PC-9 (cell line): ENCODE measurements at regions not wholly inside any gene's neighbourhood (a gene's known extent, or its start where the extent isn't known, plus 50 kb on each side); places are given as distances from the start of the nearest gene placed in this dataset.
"Not testable (repeated sequence)": the region's sequence is repeated elsewhere in the genome, so short reads cannot be mapped to it uniquely, and the experiment has no call there.

ENCODE experiments used
- BruUV-seq: library from RNA; stranded (reverse); fragments of 400-500 nt; replicated peaks from 2 replicates; lab custom pipeline; 2021; lab: Mats Ljungman, UMichigan
- CTCF ChIA-PET: fragments of 300-600 bp; sonication (Branson Sonifier 250); formaldehyde crosslinking; loops from one replicate; lab custom pipeline; 2022; ENCODE audit warnings: antibody characterized with exemption; lab: Charles Lee
- POLR2A ChIA-PET: fragments of 300-600 bp; sonication (Branson Sonifier 250); formaldehyde crosslinking; loops from one replicate; lab custom pipeline; 2022; ENCODE audit warnings: antibody characterized with exemption; ENCODE audit not compliant: unreplicated experiment; lab: Charles Lee
- DNase-seq, 2 experiments: peaks; one replicate each; pipeline versions ENCODE4 v3.0.0 to v3.0.0-alpha.2; 2015 to 2022; ENCODE audit warnings: mixed read lengths in 1 of 2
- H2AFZ ChIP-seq: fragments of 200-600 bp; sonication (generic); 2 replicates; pipeline ENCODE4 v1.8.1; 2017; ENCODE audit warnings: antibody characterized with exemption
- H3F3A ChIP-seq: fragments of 200-600 bp; sonication (generic); 2 replicates; pipeline ENCODE4 v1.8.1; 2017; ENCODE audit warnings: antibody characterized with exemption, mild to moderate bottlenecking, low read depth; ENCODE audit not compliant: insufficient read depth
- H3K27ac ChIP-seq: fragments of 200-600 bp; sonication (generic); 2 replicates; pipeline ENCODE4 v1.6.1; 2016; ENCODE audit warnings: mixed run types
- H3K27me3 ChIP-seq: fragments of 200-600 bp; sonication (generic); 2 replicates; pipeline ENCODE4 v1.6.1; 2016; ENCODE audit warnings: low read depth, mixed run types; ENCODE audit not compliant: insufficient read depth
- H3K36me3 ChIP-seq: fragments of 200-600 bp; sonication (generic); 2 replicates; pipeline ENCODE4 v1.6.1; 2016; ENCODE audit warnings: low read depth, mixed run types
- H3K4me1 ChIP-seq: fragments of 200-600 bp; sonication (generic); replicated peaks from 2 replicates; pipeline ENCODE4 v1.6.1; 2016; ENCODE audit warnings: mixed run types; ENCODE audit not compliant: insufficient read depth
- H3K4me2 ChIP-seq: fragments of 200-600 bp; sonication (generic); 2 replicates; pipeline ENCODE4 v1.6.1; 2017; ENCODE audit warnings: mixed run types
- H3K4me3 ChIP-seq: fragments of 200-600 bp; sonication (generic); 2 replicates; pipeline ENCODE4 v1.6.1; 2016; ENCODE audit warnings: mixed run types
- H3K79me2 ChIP-seq: fragments of 200-600 bp; sonication (generic); 2 replicates; pipeline ENCODE4 v1.6.1; 2017; ENCODE audit warnings: low read depth, mixed run types
- H3K9me2 ChIP-seq: fragments of 200-600 bp; sonication (generic); 2 replicates; pipeline ENCODE4 v1.8.1; 2017; ENCODE audit warnings: mild to moderate bottlenecking; ENCODE audit not compliant: insufficient read depth
- H3K9me3 ChIP-seq: fragments of 200-600 bp; sonication (generic); 2 replicates; pipeline ENCODE4 v1.8.1; 2016; ENCODE audit warnings: low read depth; ENCODE audit not compliant: insufficient read depth
- H4K20me1 ChIP-seq: fragments of 200-600 bp; sonication (generic); 2 replicates; pipeline ENCODE4 v1.8.1; 2017; ENCODE audit not compliant: insufficient read depth
- EZH2 ChIP-seq: fragments of 200-600 bp; sonication (generic); IDR thresholded peaks from 2 replicates; pipeline ENCODE4 v1.8.0; 2017; ENCODE audit warnings: antibody characterized with exemption, low read depth
- intact Hi-C: fragments of 100-400 bp; cut with micrococcal nuclease; formaldehyde crosslinking; loops from one replicate; pipeline ENCODE4 v1.10.0; 2022; ENCODE audit not compliant: unreplicated experiment
- TF ChIP-seq, protein P1 (sequence below): fragments of 200-600 bp; sonication (generic); conservative IDR thresholded peaks from 2 replicates; pipeline ENCODE4 v1.6.1; 2017; ENCODE audit warnings: mixed run types, antibody characterized with exemption, mild to moderate bottlenecking, moderate library complexity

DNA sequence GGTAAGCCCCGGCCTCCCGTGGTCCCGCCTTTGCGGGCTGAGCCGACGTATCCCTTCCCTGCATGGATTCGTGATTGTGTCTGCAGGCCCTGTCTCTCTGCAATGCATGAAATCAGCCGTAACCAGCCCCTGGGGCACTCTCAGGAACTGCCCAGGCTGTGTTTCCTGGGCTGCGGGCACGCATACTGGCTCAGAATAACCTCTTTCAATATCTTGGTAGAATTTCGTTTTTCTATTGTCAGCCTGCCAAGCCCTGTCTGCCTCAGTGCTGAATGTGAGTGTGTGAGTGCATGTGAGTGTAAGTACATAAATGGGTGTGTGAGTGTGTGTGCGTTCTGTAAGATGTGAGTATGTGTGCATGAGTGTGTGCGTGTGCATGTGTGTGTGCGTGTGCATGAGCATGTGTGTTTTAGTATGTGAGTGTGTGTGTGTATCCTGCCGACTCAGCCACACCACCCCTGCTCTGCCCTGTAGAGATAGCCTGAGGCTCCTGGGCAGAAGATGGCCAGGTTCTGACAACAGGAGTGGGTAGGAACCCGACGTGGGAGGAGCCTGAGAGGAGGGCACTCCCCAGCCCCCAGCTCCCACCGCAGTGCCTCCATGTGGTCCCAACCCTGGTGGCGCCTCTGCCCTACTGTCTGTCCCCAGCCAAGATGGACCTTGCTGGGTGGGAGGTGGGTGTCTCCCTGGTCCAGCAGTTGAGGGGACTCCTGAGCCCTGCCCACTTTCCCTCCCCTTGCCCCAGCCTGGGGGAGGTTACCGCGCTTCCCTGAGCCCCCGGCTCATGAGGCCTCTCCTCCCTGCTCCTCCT lies 268.8 kb downstream of the ADGRD1 start:
- Histone ChIP-seq H4K20me1 (no peaks in the 10 kb centered on the region), H2AFZ (no peak overlapping the region), H3F3A (no peaks in the 10 kb centered on the region), H3K79me2 (no peaks in the 10 kb centered on the region), H3K27ac (no peak overlapping the region), H3K27me3 (peaks cover 42% of the 10 kb centered on the region), H3K4me1 (no peaks in the 10 kb centered on the region), H3K4me3 (no peak overlapping the region), H3K36me3 (no peaks in the 10 kb centered on the region), H3K4me2 (no peak overlapping the region), H3K9me2 (no peaks in the 10 kb centered on the region), H3K9me3 (no peaks in the 10 kb centered on the region)
- intact Hi-C loops = loop anchor here (5.0 kb wide), 1 partner anchor 220 kb away; no protein-coding TSS in a partner anchor
- DNase-seq = no peak
- BruUV-seq = no TSS peak
- TF ChIP-seq, protein P1, sequence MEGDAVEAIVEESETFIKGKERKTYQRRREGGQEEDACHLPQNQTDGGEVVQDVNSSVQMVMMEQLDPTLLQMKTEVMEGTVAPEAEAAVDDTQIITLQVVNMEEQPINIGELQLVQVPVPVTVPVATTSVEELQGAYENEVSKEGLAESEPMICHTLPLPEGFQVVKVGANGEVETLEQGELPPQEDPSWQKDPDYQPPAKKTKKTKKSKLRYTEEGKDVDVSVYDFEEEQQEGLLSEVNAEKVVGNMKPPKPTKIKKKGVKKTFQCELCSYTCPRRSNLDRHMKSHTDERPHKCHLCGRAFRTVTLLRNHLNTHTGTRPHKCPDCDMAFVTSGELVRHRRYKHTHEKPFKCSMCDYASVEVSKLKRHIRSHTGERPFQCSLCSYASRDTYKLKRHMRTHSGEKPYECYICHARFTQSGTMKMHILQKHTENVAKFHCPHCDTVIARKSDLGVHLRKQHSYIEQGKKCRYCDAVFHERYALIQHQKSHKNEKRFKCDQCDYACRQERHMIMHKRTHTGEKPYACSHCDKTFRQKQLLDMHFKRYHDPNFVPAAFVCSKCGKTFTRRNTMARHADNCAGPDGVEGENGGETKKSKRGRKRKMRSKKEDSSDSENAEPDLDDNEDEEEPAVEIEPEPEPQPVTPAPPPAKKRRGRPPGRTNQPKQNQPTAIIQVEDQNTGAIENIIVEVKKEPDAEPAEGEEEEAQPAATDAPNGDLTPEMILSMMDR = no peak
- TF ChIP-seq EZH2 = no peak
- ChIA-PET CTCF (no interaction called here), POLR2A (no interaction called here)

DNA sequence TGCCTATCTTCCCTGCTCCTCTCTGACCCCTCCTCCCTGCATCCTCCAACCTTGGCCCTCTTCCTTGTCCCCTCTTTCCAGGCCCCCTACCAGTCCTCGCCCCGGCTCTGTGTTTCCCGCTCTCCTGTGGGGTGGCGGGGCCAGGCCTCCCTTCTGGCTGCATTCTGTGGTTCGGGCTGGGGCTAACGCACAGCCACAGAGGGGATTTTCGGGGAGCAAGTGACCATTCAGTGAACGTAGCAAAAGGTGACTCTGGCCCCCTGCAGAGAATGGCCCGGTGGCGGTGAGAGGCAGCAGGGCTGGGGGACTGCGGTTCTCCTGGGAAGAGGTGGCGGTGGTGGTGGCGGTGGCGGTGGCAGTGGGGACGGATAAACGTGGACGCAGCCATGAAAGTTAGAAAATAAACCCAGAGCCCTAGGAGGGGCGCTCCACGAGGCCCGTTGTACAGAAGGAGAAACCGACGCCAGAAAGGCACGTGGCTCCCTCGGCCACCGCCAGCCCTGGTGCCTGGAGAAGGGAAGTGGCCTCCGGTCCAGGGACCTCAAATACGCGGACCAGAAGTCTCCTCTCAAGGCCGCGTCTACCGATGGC lies 269.6 kb downstream of the ADGRD1 start:
- no peaks in the 10 kb centered on the region for H4K20me1 ChIP-seq
- ChIA-PET POLR2A (no interaction called here), CTCF (no interaction called here)
- H3K4me1 ChIP-seq = no peaks in the 10 kb centered on the region
- no peak for TF ChIP-seq EZH2
- TF ChIP-seq, protein P1 = no peak
- H3K27ac ChIP-seq = no peak overlapping the region
- H3K9me3 ChIP-seq = no peaks in the 10 kb centered on the region
- H3K9me2 ChIP-seq = no peaks in the 10 kb centered on the region
- H3K4me2 ChIP-seq = no peak overlapping the region
- no peak overlapping the region for H2AFZ ChIP-seq
- no peak for DNase-seq
- no peaks in the 10 kb centered on the region for H3K79me2 ChIP-seq
- BruUV-seq = no TSS peak
- H3K4me3 ChIP-seq = no peak overlapping the region
- peaks cover 39% of the 10 kb centered on the region for H3K27me3 ChIP-seq
- H3F3A ChIP-seq = no peaks in the 10 kb centered on the region
- H3K36me3 ChIP-seq = no peaks in the 10 kb centered on the region
- intact Hi-C loops = loop anchor here (5.0 kb wide), 1 partner anchor 219 kb away; no protein-coding TSS in a partner anchor

DNA sequence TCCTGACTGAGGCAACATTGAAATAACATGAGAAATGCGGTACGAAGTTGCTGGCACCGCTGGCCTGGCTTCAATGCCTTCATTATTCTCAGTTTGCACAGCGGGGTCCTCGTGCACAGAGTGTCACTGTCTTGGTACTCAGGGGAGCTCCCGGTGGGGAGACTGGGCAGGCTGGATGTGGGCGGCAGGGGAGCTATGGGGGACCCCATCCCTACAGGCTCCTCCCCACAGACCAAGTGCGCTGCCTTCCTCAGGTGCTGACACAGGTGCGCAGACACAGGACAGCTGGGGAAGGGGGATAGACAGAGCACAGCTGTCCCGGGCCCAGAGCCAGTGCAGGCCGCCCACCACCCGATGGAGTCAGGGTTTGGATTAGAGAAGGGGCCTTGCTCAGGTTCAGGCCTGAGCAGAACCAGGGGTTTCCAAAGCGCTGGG lies 270.1 kb downstream of the ADGRD1 start:
- Histone ChIP-seq H3K27me3 (peaks cover 38% of the 10 kb centered on the region), H3K4me3 (no peak overlapping the region), H3K9me3 (no peaks in the 10 kb centered on the region), H3K4me1 (no peaks in the 10 kb centered on the region), H3K4me2 (no peak overlapping the region), H3K9me2 (no peaks in the 10 kb centered on the region), H3K27ac (no peak overlapping the region), H2AFZ (no peak overlapping the region), H3F3A (no peaks in the 10 kb centered on the region), H3K36me3 (no peaks in the 10 kb centered on the region), H4K20me1 (no peaks in the 10 kb centered on the region), H3K79me2 (no peaks in the 10 kb centered on the region)
- TF ChIP-seq, protein P1 = no peak
- no peak for TF ChIP-seq EZH2
- POLR2A ChIA-PET = no interaction called here
- CTCF ChIA-PET = no interaction called here
- intact Hi-C loops = loop anchor here (5.0 kb wide), 1 partner anchor 218 kb away; no protein-coding TSS in a partner anchor
- BruUV-seq = no TSS peak
- no peak for DNase-seq

DNA sequence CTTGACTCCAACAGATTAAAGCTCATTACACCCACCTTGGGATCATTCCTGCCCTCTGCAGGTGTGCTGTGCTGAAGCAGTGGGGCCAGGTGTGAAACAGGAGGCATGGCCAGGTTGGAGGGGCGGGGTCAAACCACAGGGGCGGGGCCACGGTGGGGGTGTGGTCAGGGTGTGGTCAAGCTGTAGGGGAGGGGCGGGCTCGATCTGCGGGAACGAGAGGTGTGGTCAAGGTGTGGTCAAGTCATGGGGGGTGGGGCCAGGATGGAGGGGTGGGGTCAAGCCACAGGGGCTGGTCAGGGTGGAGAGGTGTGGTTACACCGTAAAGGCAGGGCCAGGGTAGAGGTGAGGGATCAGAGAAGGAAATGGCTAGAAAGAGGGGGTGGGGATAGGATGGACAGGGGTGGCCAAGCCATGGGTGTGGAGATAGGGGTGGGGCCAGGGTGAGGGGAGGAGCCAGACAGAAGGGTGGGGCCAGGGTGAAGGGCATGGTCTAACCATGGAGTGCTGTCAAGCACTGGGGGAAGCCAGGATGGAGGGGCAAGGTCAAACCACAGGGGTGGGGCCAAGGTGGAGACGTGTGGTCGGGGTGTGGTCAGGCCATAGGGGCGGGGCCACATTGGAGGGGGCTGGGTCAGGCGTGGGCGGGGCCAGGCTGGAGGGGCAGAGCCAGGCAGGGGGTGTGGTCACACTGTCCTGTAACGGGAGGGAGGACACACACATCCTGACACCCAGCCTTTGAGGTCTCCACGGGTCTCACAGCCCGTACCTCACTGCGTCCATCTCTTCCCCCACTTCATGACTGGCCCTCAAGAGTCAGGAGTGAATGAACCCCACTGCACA lies 270.7 kb downstream of the ADGRD1 start:
- H3K27me3 ChIP-seq = peaks cover 33% of the 10 kb centered on the region
- DNase-seq, CTCF ChIA-PET, H4K20me1 ChIP-seq, POLR2A ChIA-PET, H3K27ac ChIP-seq, H3K79me2 ChIP-seq, H2AFZ ChIP-seq, H3K4me1 ChIP-seq, H3K4me3 ChIP-seq, H3F3A ChIP-seq, H3K36me3 ChIP-seq, H3K9me3 ChIP-seq, BruUV-seq, H3K9me2 ChIP-seq, H3K4me2 ChIP-seq: not testable (repeated sequence)
- intact Hi-C loops = loop anchor here (5.0 kb wide), 1 partner anchor 218 kb away; no protein-coding TSS in a partner anchor

DNA sequence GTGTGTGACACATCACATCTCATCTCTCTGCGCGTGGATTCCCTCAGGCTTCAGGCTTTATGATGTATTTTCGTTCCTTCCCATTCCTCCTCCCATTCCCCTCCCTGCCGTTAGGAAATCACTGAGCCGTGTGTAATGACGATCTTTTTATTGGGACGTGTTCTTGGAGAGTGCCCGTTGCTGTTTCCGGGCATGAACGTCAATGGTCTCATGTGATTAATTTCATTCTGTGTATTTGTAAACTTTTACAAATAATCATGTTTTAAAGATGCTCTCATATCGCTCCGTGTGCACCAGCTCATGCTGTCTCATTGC lies 271.3 kb downstream of the ADGRD1 start:
- H3K9me2 ChIP-seq, H3K79me2 ChIP-seq, POLR2A ChIA-PET, CTCF ChIA-PET, H3F3A ChIP-seq, DNase-seq, H3K4me2 ChIP-seq, H2AFZ ChIP-seq, H4K20me1 ChIP-seq, intact Hi-C loops, H3K36me3 ChIP-seq, BruUV-seq, H3K4me1 ChIP-seq, H3K9me3 ChIP-seq, H3K4me3 ChIP-seq, H3K27ac ChIP-seq: not testable (repeated sequence)
- peaks cover 33% of the 10 kb centered on the region for H3K27me3 ChIP-seq
